MM.1S (cell line): ENCODE measurements at regions not wholly inside any gene's neighbourhood (a gene's known extent, or its start where the extent isn't known, plus 50 kb on each side); places are given as distances from the start of the nearest gene placed in this dataset.

Experiments used
- DNase-seq: peaks from one replicate; pipeline ENCODE4 v3.0.0-alpha.2; 2015
- H2AFZ ChIP-seq: fragments of 300-600 bp; sonication (generic); 2 replicates; pipeline ENCODE4 v1.6.0; 2016; ENCODE audit warnings: antibody characterized with exemption, low read length
- H3F3A ChIP-seq: fragments of 300-600 bp; sonication (generic); 2 replicates; pipeline ENCODE4 v1.6.1; 2016; ENCODE audit warnings: mild to moderate bottlenecking, antibody characterized with exemption, low read length, moderate library complexity, mixed read lengths; ENCODE audit not compliant: insufficient read depth
- H3K27ac ChIP-seq: fragments of 300-600 bp; sonication (generic); 2 replicates; pipeline ENCODE4 v1.5.1; 2016; ENCODE audit warnings: mild to moderate bottlenecking, low read length
- H3K27me3 ChIP-seq: fragments of 300-600 bp; sonication (generic); replicated peaks from 2 replicates; pipeline ENCODE4 v1.6.0; 2016; ENCODE audit warnings: low read length; ENCODE audit not compliant: insufficient read depth
- H3K36me3 ChIP-seq: fragments of 300-600 bp; sonication (generic); replicated peaks from 2 replicates; pipeline ENCODE4 v1.6.1; 2016; ENCODE audit warnings: mild to moderate bottlenecking, low read length, mixed read lengths; ENCODE audit not compliant: insufficient read depth
- H3K4me1 ChIP-seq: fragments of 300-600 bp; sonication (generic); 2 replicates; pipeline ENCODE4 v1.6.1; 2016; ENCODE audit warnings: low read length, mixed read lengths
- H3K4me2 ChIP-seq: fragments of 300-600 bp; sonication (generic); 2 replicates; pipeline ENCODE4 v1.6.0; 2016; ENCODE audit warnings: low read depth, low read length
- H3K4me3 ChIP-seq: fragments of 300-600 bp; sonication (generic); 2 replicates; pipeline ENCODE4 v1.5.1; 2016; ENCODE audit warnings: low read length, mixed read lengths
- H3K79me2 ChIP-seq: fragments of 300-600 bp; sonication (generic); 2 replicates; pipeline ENCODE4 v1.6.1; 2016; ENCODE audit warnings: mixed run types, low read length, mixed read lengths
- H3K9ac ChIP-seq: fragments of 300-600 bp; sonication (generic); 2 replicates; pipeline ENCODE4 v1.6.1; 2016; ENCODE audit warnings: low read length, mixed read lengths
- H3K9me2 ChIP-seq: fragments of 300-600 bp; sonication (generic); replicated peaks from 2 replicates; pipeline ENCODE4 v1.6.1; 2016; ENCODE audit warnings: mild to moderate bottlenecking, low read length, mixed read lengths; ENCODE audit not compliant: insufficient read depth
- H3K9me3 ChIP-seq: fragments of 300-600 bp; sonication (generic); replicated peaks from 2 replicates; pipeline ENCODE4 v1.6.1; 2016; ENCODE audit warnings: mild to moderate bottlenecking, low read length, mixed read lengths; ENCODE audit not compliant: insufficient read depth
- H4K20me1 ChIP-seq: fragments of 300-600 bp; sonication (generic); 2 replicates; pipeline ENCODE4 v1.6.1; 2016; ENCODE audit warnings: mild to moderate bottlenecking, low read length, moderate library complexity, mixed read lengths; ENCODE audit not compliant: insufficient read depth
- CTCF ChIP-seq: fragments of 300-600 bp; sonication (generic); IDR thresholded peaks from 2 replicates; pipeline ENCODE4 v1.5.1; 2016; ENCODE audit warnings: antibody characterized with exemption, low read length, mixed read lengths
- EZH2 ChIP-seq: fragments of 300-600 bp; sonication (generic); optimal IDR thresholded peaks from 2 replicates; pipeline ENCODE3; 2017; ENCODE audit warnings: low read depth, mild to moderate bottlenecking, antibody characterized with exemption, low read length, mixed read lengths
- EZH2phosphoT487 ChIP-seq: fragments of 300-600 bp; sonication (generic); IDR thresholded peaks from 2 replicates; pipeline ENCODE4 v1.6.1; 2018; ENCODE audit warnings: antibody characterized with exemption, low read length

- no peaks in the 10 kb centered on the region for H3K9me2 ChIP-seq
- H3K4me2 ChIP-seq, result no peak overlapping the region
- no peak overlapping the region for H3K27ac ChIP-seq
- H2AFZ ChIP-seq, result no peak overlapping the region
- TF ChIP-seq EZH2phosphoT487, result no peak
- TF ChIP-seq CTCF, result no peak
- TF ChIP-seq EZH2, result no peak
- no peaks in the 10 kb centered on the region for H3K27me3 ChIP-seq
- H3K79me2 ChIP-seq, result no peaks in the 10 kb centered on the region
- no peak for DNase-seq
- H3F3A ChIP-seq, result peaks cover 4% of the 10 kb centered on the region; the same call in 1 of the 2 replicates
- H3K36me3 ChIP-seq, result no peaks in the 10 kb centered on the region
- no peaks in the 10 kb centered on the region for H3K9me3 ChIP-seq
- H3K4me3 ChIP-seq, result no peak overlapping the region
- H3K9ac ChIP-seq, result no peak overlapping the region
- no peaks in the 10 kb centered on the region for H4K20me1 ChIP-seq
- H3K4me1 ChIP-seq, result peaks cover 10% of the 10 kb centered on the region
These were observed 273.3 kb upstream of the CCNH start for GRCh38 chr5:87686018-87686417.

GRCh38 chr5:87674235-87674634 lies 261.5 kb upstream of the CCNH start:
- DNase-seq, result no peak

GRCh38 chr5:87671146-87671545 lies 258.4 kb upstream of the CCNH start:
- Histone ChIP-seq H3K4me1 (no peaks in the 10 kb centered on the region), H3K9me2 (no peaks in the 10 kb centered on the region), H3K9ac (no peak overlapping the region), H2AFZ (no peak overlapping the region), H3K27me3 (no peaks in the 10 kb centered on the region), H4K20me1 (no peaks in the 10 kb centered on the region), H3K9me3 (no peaks in the 10 kb centered on the region), H3K79me2 (no peaks in the 10 kb centered on the region), H3K27ac (no peak overlapping the region), H3K4me3 (no peak overlapping the region), H3K4me2 (no peak overlapping the region), H3K36me3 (no peaks in the 10 kb centered on the region), H3F3A (no peaks in the 10 kb centered on the region)
- TF ChIP-seq EZH2phosphoT487, result no peak
- no peak for TF ChIP-seq EZH2
- TF ChIP-seq CTCF, result no peak
- no peak for DNase-seq

More at GRCh38 chr5:87674235-87674634, 261.5 kb upstream of the CCNH start:
- Histone ChIP-seq H3K4me1 (no peaks in the 10 kb centered on the region), H4K20me1 (no peaks in the 10 kb centered on the region), H3K9me3 (no peaks in the 10 kb centered on the region), H3K4me3 (no peak overlapping the region), H3K27me3 (no peaks in the 10 kb centered on the region), H3K9ac (no peak overlapping the region), H2AFZ (no peak overlapping the region), H3K4me2 (no peak overlapping the region), H3F3A (no peaks in the 10 kb centered on the region), H3K36me3 (no peaks in the 10 kb centered on the region), H3K79me2 (no peaks in the 10 kb centered on the region), H3K27ac (no peak overlapping the region), H3K9me2 (no peaks in the 10 kb centered on the region)
- TF ChIP-seq EZH2phosphoT487 (no peak), CTCF (no peak), EZH2 (no peak)
